DMS114 treated with DMSO at 0.1 percent for 48 hours (cell line): ENCODE measurements at regions not wholly inside any gene's neighbourhood (a gene's known extent, or its start where the extent isn't known, plus 50 kb on each side); places are given as distances from the start of the nearest gene placed in this dataset.
"Not testable (repeated sequence)": the region's sequence is repeated elsewhere in the genome, so short reads cannot be mapped to it uniquely, and the experiment has no call there.

Experiments used
- DNase-seq: peaks from one replicate; lab custom pipeline; 2025; ENCODE audit not compliant: unreplicated experiment; lab: John Stamatoyannopoulos, UW

DNA sequence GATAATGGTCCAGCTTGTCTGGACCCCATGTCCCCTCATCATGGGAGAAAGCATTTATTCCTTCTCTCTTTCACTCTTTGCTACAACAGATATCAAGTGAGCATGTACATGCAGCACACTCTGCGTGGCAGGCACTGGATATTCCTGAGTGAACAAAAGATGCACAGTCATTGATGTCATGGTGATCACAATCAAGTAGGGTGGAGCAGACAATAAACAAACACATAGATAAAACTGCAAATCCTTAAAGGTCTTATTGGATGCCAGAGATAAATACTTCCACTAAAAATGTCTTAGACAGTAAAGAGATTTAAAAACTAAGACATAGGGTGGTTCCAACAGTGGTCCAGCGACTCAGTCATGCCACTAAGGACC, 178.0 kb downstream of the ZC3H11B start:
- no peak for DNase-seq

GRCh38 chr1:219434285-219434922, 178.5 kb downstream of the ZC3H11B start:
- no peak for DNase-seq

- no peak for DNase-seq
These were observed 179.3 kb downstream of the ZC3H11B start for GRCh38 chr1:219433496-219434131.

DNA sequence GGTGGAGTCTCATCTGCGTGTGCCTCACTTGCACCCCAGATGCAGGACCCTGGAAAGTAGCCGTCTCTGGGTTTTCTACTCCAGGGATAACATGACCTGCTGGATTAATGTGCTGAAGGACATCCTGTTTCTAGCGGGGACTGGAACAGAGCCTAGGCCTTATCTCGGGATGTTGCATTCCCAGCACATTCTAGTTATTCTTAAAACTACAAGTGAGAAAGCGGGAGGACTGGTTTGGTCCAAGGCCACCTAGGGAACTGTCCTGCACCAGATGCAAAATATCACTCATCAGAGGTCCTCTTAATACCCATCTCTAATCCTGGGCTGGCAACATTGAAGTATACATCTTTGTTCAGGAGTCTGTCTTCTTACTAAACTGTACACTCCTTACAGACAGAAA, 179.9 kb downstream of the ZC3H11B start:
- DNase-seq: no peak

GRCh38 chr1:219432191-219432606, 180.7 kb downstream of the ZC3H11B start:
- DNase-seq: no peak

- no peak for DNase-seq
These were observed 182.5 kb downstream of the ZC3H11B start for GRCh38 chr1:219430419-219430818.

DNA sequence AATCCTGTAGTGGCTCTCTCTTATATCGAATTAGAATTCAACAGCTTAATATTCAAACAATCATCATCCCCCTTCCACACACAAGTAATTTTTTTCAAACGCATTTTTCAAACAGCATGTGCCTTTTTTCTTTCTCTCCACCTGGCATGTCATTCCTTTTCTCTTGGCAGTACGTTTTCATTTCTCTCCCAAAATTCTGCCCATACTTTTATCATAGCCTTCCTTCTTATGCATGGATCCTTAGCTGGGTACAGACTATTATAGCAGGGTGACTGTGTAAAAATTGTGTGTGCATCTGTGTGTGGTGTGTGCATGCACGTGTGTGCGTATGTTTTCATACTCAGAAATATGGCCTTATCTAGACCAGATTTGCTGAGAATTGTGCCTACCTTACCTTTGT, 184.3 kb downstream of the ZC3H11B start:
- no peak for DNase-seq

DNA sequence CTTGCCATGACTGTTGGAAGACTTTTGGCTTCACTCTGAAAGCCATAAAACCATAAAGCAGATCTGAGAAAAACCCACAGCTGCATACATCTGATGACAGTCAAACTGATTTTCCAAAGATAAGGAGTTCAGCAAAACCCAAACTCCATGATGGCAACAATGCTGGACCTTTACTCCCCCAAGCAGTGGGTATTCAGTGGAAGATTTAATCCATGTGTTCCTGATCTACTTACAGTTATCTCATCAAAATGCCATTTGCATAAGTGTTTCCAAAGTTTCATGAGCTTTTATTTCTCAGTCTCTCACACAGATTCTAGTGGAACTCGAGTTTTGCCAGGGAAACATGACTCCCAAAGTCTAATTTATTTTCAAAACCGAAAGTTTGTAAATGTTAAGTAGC, 184.9 kb downstream of the ZC3H11B start:
- DNase-seq: no peak

GRCh38 chr1:219427403-219427802, 185.5 kb downstream of the ZC3H11B start:
- DNase-seq: no peak

DNA sequence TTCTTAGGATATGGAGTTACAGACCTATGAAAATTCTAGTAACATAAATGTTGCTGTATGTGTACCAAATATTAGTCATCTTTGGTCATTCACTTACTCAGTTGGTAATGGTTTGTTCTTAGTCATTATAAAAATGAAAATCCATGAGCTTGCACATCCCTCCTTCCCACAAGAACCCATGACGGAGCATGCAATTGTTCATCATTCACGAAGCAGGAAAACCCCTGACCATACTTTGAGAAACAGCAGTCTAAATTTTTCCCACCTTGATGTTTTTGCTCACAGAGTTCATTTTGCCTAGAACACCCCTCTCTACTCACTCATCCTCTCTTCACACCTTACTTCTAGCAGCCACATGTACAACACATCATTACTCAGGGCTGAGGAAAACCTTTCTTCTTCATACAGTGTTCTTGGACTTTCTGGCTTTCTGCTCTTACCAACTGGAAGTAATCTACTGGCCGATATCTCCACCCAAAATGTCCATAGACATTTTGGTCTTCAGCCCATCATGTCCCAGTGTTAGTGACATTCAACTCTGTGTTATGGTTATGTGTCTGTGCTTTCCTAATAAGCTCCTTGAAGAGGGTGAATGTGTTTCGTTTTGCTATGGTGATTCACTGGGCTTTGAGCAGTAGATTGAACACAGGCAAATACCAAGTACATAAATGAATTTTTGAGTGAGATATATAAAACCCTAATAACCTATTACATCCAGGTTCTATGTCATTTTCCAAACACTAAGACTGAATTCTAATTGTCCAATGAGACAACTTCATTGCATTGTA, 189.9 kb downstream of the ZC3H11B start:
- no peak for DNase-seq

- no peak for DNase-seq
These were observed 192.0 kb downstream of the ZC3H11B start for GRCh38 chr1:219420913-219421312.

DNA sequence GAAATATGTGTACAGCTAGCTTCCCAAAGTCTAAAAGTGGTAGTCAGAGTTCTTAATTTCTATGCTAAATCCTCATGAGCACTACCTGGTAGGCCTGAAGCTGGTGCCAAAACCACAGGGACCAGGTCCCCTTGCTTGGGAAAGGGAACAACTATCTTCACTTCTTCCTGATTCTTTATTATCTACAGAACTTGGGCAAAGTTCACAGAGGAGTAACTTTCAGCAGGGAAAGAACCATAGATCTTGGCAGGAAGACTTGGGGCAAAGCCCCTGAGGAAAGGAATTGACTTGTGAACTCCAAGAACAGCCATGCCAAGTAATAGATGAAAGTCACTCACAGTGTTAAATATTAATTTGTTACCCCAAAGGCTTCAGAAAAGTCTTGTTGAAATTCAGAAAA, 193.0 kb downstream of the ZC3H11B start:
- DNase-seq: no peak

GRCh38 chr1:219419065-219419464, 193.8 kb downstream of the ZC3H11B start:
- DNase-seq: no peak

DNA sequence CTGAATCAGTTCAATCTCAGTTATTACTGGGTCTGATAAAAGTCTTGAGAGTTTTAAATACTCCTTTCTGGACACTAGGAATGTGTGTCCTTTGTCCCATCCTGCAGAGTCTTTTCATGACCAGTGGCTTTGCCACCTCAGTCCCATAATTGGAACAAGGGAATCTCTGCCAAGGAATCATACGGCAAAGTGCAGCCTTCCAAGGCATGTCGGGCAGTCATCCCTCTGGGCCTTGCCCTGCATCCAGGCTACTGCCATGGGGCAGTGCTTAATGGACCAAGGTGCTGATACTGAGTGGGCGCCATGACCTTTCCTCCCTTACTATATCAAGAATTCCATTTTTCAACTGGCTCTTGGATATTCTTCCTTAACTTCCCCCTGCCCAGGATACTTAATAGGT, 195.3 kb downstream of the ZC3H11B start:
- DNase-seq: no peak

DNA sequence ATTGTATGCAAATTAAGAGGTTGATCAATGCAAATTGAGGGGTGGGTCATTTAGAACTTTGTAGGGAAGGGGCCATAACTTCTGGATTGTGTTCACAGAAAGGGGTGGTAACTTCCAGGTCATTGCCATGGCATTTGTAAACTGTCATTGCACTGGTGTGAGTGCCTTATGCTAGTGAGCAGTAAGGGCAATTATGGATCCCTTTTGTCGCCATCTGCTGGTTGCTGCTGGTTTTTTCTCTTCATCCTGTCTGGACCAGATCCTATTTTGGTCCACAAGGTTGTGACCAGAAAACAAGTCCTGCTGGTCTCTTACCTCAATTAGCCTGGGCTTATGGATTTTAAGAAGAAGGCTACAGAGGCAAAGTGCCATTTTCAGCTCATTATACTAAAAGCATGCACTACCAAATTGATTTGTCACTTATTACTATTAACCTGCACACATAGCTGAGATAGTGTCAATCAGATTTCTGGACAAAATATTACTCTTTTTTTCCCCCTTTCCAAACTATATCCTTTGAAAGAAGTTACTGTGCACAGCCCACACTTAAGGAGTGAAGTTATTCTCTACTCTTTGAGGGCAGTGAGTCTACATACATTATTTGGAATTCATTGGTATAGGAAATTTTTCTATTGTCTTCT, 196.2 kb downstream of the ZC3H11B start:
- peak; percentile 30 for DNase-seq

- no peak for DNase-seq
These were observed 197.0 kb downstream of the ZC3H11B start for GRCh38 chr1:219415915-219416314.

DNA sequence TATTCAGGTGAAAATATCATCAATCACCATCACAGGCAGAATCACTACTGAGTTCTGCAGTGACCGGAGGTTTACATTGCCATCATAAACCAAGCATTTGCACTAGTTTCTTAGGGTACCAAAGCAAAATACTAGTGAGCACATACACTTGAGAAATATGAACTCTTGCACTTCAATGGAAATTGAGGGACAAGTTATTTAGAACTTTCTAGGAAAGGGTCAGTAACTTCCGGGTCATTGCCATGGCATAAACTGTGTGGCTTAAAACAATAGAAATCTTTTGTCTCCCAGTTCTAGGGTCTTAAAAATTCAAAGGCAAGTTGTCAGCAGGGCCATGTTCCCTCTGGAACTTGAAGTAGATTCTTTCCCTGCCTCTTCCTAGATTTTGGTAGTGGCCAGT, 197.5 kb downstream of the ZC3H11B start:
- DNase-seq: no peak

DNA sequence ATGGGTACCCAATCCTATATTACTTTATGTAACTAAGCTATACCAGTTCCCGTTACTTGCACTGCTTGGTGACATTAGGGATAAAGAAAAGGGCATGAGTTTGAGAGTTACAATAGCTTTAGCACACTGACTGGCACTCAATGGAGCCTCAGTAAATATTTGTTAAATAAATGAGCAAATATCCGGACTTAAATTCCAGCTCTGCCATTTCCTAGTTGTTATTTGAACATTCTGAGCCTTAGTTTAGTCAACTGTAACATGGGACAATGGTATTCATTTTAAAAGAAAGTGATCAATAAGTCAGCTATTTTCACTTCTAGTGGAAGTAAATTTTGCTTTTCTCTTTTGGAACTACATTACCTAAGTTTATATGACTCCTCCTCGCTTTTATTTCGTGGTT, 198.7 kb downstream of the ZC3H11B start:
- DNase-seq: no peak

DNA sequence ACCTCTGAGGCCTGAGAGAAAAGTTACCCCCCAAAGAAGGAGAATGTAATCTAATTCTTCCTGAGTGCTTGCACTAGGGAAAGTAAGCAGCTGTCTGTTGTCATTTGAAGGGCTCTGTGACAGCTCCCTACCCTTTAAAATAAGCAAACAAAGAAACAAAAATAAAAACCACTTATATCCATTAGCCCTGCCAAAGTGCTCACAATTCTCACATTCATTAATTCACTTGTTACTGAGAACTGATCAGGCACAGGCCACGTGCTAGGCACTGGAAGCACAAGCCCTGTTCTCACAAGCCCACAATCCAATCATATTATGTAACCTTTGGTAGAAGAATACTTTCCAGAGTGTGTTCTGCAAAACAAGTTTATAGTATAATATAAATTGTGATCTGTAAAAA, 199.4 kb downstream of the ZC3H11B start:
- DNase-seq: no peak

GRCh38 chr1:219412772-219413171, 200.1 kb downstream of the ZC3H11B start:
- no peak for DNase-seq

- not testable (repeated sequence) for DNase-seq
These were observed 202.2 kb downstream of the ZC3H11B start for GRCh38 chr1:219410721-219411120.
